ENCODE measurements at regions not wholly inside any gene's neighbourhood (a gene's known extent, or its start where the extent isn't known, plus 50 kb on each side); places are given as distances from the start of the nearest gene placed in this dataset.
A peak's percentile ranks its signal among the peaks of the same experiment; 100 is the strongest.

DNA sequence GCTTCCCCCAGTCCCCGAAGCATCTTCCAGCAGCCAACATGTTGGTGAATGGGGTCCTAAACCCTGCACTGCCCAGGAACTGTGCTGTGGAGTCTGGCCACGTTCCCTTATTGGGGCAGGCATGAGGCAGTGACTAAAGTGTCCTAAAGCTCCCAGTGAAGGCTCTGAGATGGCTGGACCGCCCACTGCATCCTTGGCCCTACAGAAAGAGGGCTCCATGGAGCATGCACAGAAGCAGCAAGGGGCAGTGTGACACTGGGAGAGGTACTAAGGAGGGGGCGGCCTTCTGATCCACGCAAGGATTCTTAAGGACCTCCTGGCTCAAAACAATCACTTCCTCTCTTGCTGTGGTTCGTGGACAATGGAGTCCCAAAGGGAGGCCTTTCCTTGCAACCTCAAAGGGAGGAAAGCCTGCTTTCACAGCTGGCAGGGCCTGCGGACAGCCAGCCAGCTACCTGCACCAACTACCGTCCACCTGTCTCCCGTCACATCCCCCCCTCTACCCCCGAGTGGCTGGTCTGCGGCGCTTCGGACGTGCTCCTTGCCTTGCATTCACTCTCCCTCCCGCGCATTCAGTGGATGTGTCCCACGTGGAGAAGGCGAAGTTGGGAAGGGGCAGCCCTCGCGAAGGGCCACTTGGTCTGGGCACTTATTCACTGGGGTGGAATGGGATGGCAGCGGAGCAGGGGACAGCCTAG is 63.9 kb upstream of the STARD13 start:
- Histone ChIP-seq H3K36me3 (no peaks in the 10 kb centered on the region), H3K27me3 (no peaks in the 10 kb centered on the region), H3K4me1 (peaks cover 7% of the 10 kb centered on the region), H3K9ac (ENCODE audit: low read depth in 2 of 2, low read length in 2 of 2) (peak overlapping the region; percentile 62 to 84), H3K4me3 (peak overlapping the region; percentile 65), H3K9me3 (no peaks in the 10 kb centered on the region), H3K27ac (peak overlapping the region; percentile 74)
- peak; percentile 63 for DNase-seq
- intact Hi-C loops (cut with DNase I) = no loop called here
- TF ChIP-seq, protein P1, sequence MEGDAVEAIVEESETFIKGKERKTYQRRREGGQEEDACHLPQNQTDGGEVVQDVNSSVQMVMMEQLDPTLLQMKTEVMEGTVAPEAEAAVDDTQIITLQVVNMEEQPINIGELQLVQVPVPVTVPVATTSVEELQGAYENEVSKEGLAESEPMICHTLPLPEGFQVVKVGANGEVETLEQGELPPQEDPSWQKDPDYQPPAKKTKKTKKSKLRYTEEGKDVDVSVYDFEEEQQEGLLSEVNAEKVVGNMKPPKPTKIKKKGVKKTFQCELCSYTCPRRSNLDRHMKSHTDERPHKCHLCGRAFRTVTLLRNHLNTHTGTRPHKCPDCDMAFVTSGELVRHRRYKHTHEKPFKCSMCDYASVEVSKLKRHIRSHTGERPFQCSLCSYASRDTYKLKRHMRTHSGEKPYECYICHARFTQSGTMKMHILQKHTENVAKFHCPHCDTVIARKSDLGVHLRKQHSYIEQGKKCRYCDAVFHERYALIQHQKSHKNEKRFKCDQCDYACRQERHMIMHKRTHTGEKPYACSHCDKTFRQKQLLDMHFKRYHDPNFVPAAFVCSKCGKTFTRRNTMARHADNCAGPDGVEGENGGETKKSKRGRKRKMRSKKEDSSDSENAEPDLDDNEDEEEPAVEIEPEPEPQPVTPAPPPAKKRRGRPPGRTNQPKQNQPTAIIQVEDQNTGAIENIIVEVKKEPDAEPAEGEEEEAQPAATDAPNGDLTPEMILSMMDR (IDR thresholded peaks at IDR 0.05) = no peak

DNA sequence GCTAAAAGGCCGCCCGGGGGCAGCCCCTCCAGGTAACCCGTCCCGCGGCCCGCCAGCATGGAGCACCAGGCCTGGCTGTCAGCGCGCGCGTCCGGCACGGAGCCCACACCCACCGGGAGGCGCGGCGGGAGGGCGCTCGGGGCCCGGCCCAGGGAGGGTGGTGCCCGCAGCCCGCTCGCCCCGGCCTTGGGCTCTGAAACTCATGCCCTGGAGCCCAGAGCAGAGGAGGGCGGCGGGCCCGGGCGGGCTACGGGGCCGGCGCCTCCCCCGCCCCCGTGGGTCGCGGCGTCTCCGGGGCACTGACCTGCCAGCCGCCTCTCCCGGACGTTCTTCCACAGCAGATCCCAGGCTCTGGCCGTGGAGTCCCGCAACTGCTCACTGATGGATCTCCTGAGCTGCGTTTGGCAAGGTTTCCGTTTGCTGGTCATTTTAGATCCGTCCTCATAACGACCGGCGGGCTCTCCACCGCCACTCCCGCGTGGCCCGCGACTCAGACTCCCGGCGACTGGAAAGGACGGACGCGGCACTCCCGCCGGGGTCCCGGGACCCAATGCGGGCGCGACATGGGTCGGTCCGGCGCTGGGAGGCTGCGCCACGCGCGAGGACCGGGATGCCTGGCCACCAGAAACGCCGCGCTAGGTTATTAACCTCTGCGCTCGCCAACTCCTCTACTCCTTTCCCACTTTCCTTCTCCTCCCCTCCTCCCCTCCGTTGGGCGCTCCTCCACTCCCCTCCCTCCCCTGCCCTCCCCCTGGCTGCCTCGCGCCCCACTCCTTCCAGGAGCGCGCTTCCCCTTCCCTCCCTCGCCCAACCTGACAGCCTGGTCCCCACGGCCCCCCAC is 64.7 kb upstream of the STARD13 start:
- Histone ChIP-seq H3K4me3 (peak overlapping the region; percentile 65), H3K27ac (peak overlapping the region; percentile 74), H3K9me3 (no peaks in the 10 kb centered on the region), H3K9ac (ENCODE audit: low read depth in 2 of 2, low read length in 2 of 2) (peak overlapping the region; percentile 84), H3K4me1 (peaks cover 7% of the 10 kb centered on the region), H3K27me3 (no peaks in the 10 kb centered on the region), H3K36me3 (no peaks in the 10 kb centered on the region)
- TF ChIP-seq, protein P1 (IDR thresholded peaks at IDR 0.05) = no peak
- intact Hi-C loops (cut with DNase I) = no loop called here
- peak; percentile 71 for DNase-seq

DNA sequence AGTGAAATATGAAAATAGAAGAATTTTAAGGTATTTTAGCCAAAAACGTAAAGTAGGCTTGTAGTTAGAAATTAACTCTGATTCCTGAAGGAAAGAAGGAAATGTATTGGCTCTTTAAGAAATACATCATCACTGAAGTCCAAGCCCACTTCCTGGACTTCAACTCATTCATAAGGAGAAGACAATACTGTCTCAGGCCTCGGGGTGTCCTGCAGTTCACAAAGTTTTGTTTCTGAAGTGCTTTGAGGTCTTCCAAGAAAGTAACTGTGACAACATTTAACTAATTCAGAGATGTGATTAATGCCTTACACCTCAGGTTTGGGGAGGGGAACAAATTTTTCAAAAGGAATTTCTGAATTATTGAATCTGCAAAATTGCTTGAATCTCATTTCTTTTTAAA is 65.8 kb upstream of the STARD13 start:
- no peak overlapping the region for H3K27ac ChIP-seq
- H3K27me3 ChIP-seq = no peaks in the 10 kb centered on the region
- TF ChIP-seq, protein P1 (IDR thresholded peaks at IDR 0.05) = peak; percentile 12
- H3K9ac ChIP-seq (ENCODE audit: low read depth in 2 of 2, low read length in 2 of 2) = no peak overlapping the region
- H3K4me1 ChIP-seq = peaks cover 7% of the 10 kb centered on the region
- DNase-seq = peak; percentile 28
- intact Hi-C loops (cut with DNase I) = no loop called here
- H3K4me3 ChIP-seq = no peak overlapping the region
- no peaks in the 10 kb centered on the region for H3K9me3 ChIP-seq
- H3K36me3 ChIP-seq = no peaks in the 10 kb centered on the region

DNA sequence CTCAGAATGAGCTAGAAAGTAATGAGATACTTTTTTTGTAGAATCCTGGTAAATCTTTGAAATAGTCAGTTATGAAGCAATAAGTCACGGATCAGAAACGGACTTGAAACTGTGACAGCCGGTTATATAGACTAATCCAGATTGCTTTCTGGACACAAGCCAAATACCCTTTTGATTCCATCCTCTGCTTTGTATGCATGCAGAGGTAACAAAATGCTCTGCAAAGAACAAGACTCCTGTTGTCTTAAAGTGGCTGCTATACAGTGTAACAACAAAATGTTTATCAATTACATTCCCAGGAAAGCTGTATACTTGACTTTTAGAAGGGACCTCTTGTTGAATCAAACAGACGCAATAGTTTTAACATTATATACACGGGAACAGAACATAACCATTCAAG is 66.5 kb upstream of the STARD13 start:
- no peak overlapping the region for H3K27ac ChIP-seq
- DNase-seq = no peak
- no peaks in the 10 kb centered on the region for H3K36me3 ChIP-seq
- intact Hi-C loops (cut with DNase I) = no loop called here
- no peaks in the 10 kb centered on the region for H3K27me3 ChIP-seq
- H3K9me3 ChIP-seq = no peaks in the 10 kb centered on the region
- TF ChIP-seq, protein P1 (IDR thresholded peaks at IDR 0.05) = no peak
- H3K4me3 ChIP-seq = no peak overlapping the region
- no peak overlapping the region for H3K9ac ChIP-seq (ENCODE audit: low read depth in 2 of 2, low read length in 2 of 2)
- H3K4me1 ChIP-seq = peaks cover 7% of the 10 kb centered on the region

DNA sequence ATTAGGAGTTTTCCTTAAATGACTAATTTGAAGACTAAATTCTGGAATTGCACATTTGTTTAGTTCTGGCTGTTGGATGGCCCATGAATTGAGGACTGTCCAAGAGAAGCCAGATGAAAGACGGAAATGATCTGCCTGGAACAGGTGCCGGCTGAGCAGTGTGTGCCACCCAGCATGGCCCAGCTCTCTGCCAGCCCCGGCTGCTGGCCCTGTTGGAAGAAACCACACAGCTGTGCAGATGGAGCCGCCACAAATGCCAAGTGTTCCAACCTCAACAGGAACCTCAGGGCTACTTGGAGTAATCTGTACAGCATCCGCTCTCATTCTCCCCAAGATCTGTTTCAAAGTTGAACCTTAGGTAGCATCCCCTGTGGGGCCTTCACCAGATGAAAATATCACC is 67.0 kb upstream of the STARD13 start:
- intact Hi-C loops (cut with DNase I) = no loop called here
- no peaks in the 10 kb centered on the region for H3K36me3 ChIP-seq

More for the DNA sequence above, 67.0 kb upstream of the STARD13 start:
- peaks cover 7% of the 10 kb centered on the region for H3K4me1 ChIP-seq
- H3K27ac ChIP-seq = peak overlapping the region; percentile 14
- H3K9ac ChIP-seq (ENCODE audit: low read depth in 2 of 2, low read length in 2 of 2) = no peak overlapping the region
- no peak for DNase-seq
- H3K9me3 ChIP-seq = no peaks in the 10 kb centered on the region
- H3K4me3 ChIP-seq = no peak overlapping the region
- no peaks in the 10 kb centered on the region for H3K27me3 ChIP-seq
- TF ChIP-seq, protein P1 (IDR thresholded peaks at IDR 0.05) = no peak
